Fibroblast of peridontal ligament (primary cell): ENCODE measurements at regions not wholly inside any gene's neighbourhood (a gene's known extent, or its start where the extent isn't known, plus 50 kb on each side); places are given as distances from the start of the nearest gene placed in this dataset.
A peak's percentile ranks its signal among the peaks of the same experiment; 100 is the strongest.
"Not testable (repeated sequence)": the region's sequence is repeated elsewhere in the genome, so short reads cannot be mapped to it uniquely, and the experiment has no call there.

Experiments
- DNase-seq: peaks from one replicate; pipeline ENCODE4 v3.0.0-alpha.2; 2010; ENCODE audit errors: extremely low read depth

- no peak for DNase-seq
These were observed 50.3 kb upstream of the KYNU start for GRCh38 chr2:142827170-142827569.

- no peak for DNase-seq
These were observed 51.6 kb upstream of the KYNU start for GRCh38 chr2:142825861-142826260.

- no peak for DNase-seq
These were observed 52.7 kb upstream of the KYNU start for GRCh38 chr2:142824756-142825155.

GRCh38 chr2:142822190-142822589, 55.3 kb upstream of the KYNU start:
- no peak for DNase-seq

GRCh38 chr2:142819411-142819810, 58.1 kb upstream of the KYNU start:
- peak; percentile 20 for DNase-seq

- DNase-seq: no peak
These were observed 62.1 kb upstream of the KYNU start for GRCh38 chr2:142815375-142815774.

- no peak for DNase-seq
These were observed 63.3 kb upstream of the KYNU start for GRCh38 chr2:142813830-142814829.

- DNase-seq: not testable (repeated sequence)
These were observed 65.8 kb upstream of the KYNU start for GRCh38 chr2:142811644-142812043.

- DNase-seq: no peak
These were observed 72.2 kb upstream of the KYNU start for GRCh38 chr2:142805244-142805643.

GRCh38 chr2:142803158-142803557, 74.3 kb upstream of the KYNU start:
- DNase-seq: peak; percentile 53

- no peak for DNase-seq
These were observed 80.9 kb upstream of the KYNU start for GRCh38 chr2:142796588-142796987.

GRCh38 chr2:142796161-142796560, 81.3 kb upstream of the KYNU start:
- peak; percentile 45 for DNase-seq

GRCh38 chr2:142794850-142795249, 82.6 kb upstream of the KYNU start:
- DNase-seq: no peak

GRCh38 chr2:142792328-142792727, 85.1 kb upstream of the KYNU start:
- not testable (repeated sequence) for DNase-seq

- no peak for DNase-seq
These were observed 86.1 kb upstream of the KYNU start for GRCh38 chr2:142791335-142791734.

- no peak for DNase-seq
These were observed 90.4 kb upstream of the KYNU start for GRCh38 chr2:142786918-142787702.

- no peak for DNase-seq
These were observed 94.5 kb upstream of the KYNU start for GRCh38 chr2:142782942-142783443.

GRCh38 chr2:142781146-142781545, 96.3 kb upstream of the KYNU start:
- DNase-seq: no peak

GRCh38 chr2:142778289-142778688, 99.2 kb upstream of the KYNU start:
- peak; percentile 46 for DNase-seq

- no peak for DNase-seq
These were observed 99.7 kb upstream of the KYNU start for GRCh38 chr2:142777742-142778141.

GRCh38 chr2:142769761-142770160, 107.7 kb upstream of the KYNU start:
- no peak for DNase-seq

- DNase-seq: no peak
These were observed 109.6 kb upstream of the KYNU start for GRCh38 chr2:142767847-142768246.
